SK-N-SH (cell line): ENCODE measurements at regions not wholly inside any gene's neighbourhood (a gene's known extent, or its start where the extent isn't known, plus 50 kb on each side); places are given as distances from the start of the nearest gene placed in this dataset.

ENCODE experiments used
- EZH2phosphoT487 ChIP-seq: fragments of 200-600 bp; sonication (generic); IDR thresholded peaks from 2 replicates; pipeline ENCODE4 v1.6.1; 2017; ENCODE audit warnings: low read depth, mixed run types, mild to moderate bottlenecking, antibody characterized with exemption, moderate library complexity, borderline replicate concordance
- MEF2A ChIP-seq: IDR thresholded peaks from 2 replicates; pipeline ENCODE4 v1.4.0; 2012; ENCODE audit warnings: low read depth, borderline replicate concordance
- NFIC ChIP-seq: IDR thresholded peaks from 2 replicates; pipeline ENCODE4 v1.4.0; 2012; ENCODE audit warnings: borderline replicate concordance
- NRF1 ChIP-seq: IDR thresholded peaks from 2 replicates; pipeline ENCODE4 v1.6.1; 2012; ENCODE audit warnings: low read depth, mild to moderate bottlenecking, low read length
- RAD21 ChIP-seq: IDR thresholded peaks from 2 replicates; pipeline ENCODE4 v1.6.1; 2012; ENCODE audit warnings: mild to moderate bottlenecking, low read length
- TF ChIP-seq, protein P1 (sequence below): fragments of 200-600 bp; sonication (generic); IDR thresholded peaks from 2 replicates; pipeline ENCODE4 v1.6.1; 2017; ENCODE audit warnings: antibody characterized with exemption, mild to moderate bottlenecking, moderate library complexity
- TF ChIP-seq, protein P2 (sequence below): IDR thresholded peaks from 2 replicates; pipeline ENCODE4 v1.6.1; 2012; ENCODE audit warnings: mild to moderate bottlenecking, low read depth, low read length, moderate library complexity

DNA sequence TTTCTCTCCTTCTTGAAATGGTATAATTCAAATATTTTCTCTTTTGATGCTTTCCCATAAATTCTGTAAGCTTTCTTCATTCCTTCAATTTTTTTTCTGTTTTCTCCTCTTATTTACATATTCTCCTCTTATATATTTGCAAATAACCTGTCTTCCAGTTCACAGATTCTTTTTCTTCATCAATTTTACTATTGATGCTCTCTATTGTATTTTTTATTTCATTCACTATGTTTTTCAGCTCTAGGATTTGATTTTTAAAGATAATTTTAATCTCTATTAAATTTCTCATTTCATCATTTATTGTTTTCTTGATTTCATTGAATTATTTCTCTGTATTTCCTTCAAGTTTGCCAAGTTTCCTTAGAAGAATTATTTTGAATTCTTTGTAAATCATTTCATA lies 54.0 kb upstream of the PRPS1L1 start:
- TF ChIP-seq, protein P1, sequence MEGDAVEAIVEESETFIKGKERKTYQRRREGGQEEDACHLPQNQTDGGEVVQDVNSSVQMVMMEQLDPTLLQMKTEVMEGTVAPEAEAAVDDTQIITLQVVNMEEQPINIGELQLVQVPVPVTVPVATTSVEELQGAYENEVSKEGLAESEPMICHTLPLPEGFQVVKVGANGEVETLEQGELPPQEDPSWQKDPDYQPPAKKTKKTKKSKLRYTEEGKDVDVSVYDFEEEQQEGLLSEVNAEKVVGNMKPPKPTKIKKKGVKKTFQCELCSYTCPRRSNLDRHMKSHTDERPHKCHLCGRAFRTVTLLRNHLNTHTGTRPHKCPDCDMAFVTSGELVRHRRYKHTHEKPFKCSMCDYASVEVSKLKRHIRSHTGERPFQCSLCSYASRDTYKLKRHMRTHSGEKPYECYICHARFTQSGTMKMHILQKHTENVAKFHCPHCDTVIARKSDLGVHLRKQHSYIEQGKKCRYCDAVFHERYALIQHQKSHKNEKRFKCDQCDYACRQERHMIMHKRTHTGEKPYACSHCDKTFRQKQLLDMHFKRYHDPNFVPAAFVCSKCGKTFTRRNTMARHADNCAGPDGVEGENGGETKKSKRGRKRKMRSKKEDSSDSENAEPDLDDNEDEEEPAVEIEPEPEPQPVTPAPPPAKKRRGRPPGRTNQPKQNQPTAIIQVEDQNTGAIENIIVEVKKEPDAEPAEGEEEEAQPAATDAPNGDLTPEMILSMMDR, result no peak
- TF ChIP-seq, protein P2, sequence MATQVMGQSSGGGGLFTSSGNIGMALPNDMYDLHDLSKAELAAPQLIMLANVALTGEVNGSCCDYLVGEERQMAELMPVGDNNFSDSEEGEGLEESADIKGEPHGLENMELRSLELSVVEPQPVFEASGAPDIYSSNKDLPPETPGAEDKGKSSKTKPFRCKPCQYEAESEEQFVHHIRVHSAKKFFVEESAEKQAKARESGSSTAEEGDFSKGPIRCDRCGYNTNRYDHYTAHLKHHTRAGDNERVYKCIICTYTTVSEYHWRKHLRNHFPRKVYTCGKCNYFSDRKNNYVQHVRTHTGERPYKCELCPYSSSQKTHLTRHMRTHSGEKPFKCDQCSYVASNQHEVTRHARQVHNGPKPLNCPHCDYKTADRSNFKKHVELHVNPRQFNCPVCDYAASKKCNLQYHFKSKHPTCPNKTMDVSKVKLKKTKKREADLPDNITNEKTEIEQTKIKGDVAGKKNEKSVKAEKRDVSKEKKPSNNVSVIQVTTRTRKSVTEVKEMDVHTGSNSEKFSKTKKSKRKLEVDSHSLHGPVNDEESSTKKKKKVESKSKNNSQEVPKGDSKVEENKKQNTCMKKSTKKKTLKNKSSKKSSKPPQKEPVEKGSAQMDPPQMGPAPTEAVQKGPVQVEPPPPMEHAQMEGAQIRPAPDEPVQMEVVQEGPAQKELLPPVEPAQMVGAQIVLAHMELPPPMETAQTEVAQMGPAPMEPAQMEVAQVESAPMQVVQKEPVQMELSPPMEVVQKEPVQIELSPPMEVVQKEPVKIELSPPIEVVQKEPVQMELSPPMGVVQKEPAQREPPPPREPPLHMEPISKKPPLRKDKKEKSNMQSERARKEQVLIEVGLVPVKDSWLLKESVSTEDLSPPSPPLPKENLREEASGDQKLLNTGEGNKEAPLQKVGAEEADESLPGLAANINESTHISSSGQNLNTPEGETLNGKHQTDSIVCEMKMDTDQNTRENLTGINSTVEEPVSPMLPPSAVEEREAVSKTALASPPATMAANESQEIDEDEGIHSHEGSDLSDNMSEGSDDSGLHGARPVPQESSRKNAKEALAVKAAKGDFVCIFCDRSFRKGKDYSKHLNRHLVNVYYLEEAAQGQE, result no peak
- TF ChIP-seq NFIC (no peak), RAD21 (no peak), MEF2A (no peak), EZH2phosphoT487 (no peak), NRF1 (no peak)
